Ovary (tissue), 3 donors: ENCODE measurements at regions not wholly inside any gene's neighbourhood (a gene's known extent, or its start where the extent isn't known, plus 50 kb on each side); places are given as distances from the start of the nearest gene placed in this dataset.

ENCODE experiments used
- POLR2A ChIP-seq: fragments of 450-650 bp; IDR thresholded peaks from one replicate; pipeline ENCODE4 v1.6.1; 2017; ENCODE audit warnings: antibody characterized with exemption, mild to moderate bottlenecking, moderate library complexity
- TF ChIP-seq, protein P1 (sequence below), 3 donors: fragments of 450-650 bp in 2 of 3; fragments of 200-600 bp in 1 of 3; IDR thresholded peaks; one replicate each; pipeline versions ENCODE4 v1.5.1 to v1.8.0; 2016 to 2022; ENCODE audit warnings: antibody characterized with exemption in 3 of 3, mild to moderate bottlenecking in 1 of 3
- donor health status: DM: no; HTN: no; CAD: no.

DNA sequence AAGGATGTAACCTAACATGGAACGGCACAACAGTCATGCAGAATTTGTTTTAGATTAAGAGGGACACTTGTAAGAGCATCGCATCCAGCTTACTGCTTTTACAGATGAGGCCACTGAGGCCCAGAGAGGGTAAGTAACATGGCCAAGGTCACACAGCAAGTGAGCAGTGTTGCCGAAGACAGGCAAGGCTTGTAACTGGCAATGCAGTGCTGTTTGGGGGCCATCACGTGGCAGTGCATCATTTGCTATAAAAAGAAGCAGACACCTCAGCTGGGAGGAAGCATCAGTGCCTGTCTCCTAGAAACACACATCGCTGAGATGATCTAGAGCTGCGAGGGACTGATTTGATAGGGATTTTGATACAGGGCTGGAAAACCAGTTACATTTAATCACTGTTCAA lies 108.2 kb upstream of the PROK2 start:
- TF ChIP-seq, protein P1, sequence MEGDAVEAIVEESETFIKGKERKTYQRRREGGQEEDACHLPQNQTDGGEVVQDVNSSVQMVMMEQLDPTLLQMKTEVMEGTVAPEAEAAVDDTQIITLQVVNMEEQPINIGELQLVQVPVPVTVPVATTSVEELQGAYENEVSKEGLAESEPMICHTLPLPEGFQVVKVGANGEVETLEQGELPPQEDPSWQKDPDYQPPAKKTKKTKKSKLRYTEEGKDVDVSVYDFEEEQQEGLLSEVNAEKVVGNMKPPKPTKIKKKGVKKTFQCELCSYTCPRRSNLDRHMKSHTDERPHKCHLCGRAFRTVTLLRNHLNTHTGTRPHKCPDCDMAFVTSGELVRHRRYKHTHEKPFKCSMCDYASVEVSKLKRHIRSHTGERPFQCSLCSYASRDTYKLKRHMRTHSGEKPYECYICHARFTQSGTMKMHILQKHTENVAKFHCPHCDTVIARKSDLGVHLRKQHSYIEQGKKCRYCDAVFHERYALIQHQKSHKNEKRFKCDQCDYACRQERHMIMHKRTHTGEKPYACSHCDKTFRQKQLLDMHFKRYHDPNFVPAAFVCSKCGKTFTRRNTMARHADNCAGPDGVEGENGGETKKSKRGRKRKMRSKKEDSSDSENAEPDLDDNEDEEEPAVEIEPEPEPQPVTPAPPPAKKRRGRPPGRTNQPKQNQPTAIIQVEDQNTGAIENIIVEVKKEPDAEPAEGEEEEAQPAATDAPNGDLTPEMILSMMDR (IDR thresholded peaks at IDR 0.05) = no peak
- no peak for TF ChIP-seq POLR2A
